ENCODE measurements at regions not wholly inside any gene's neighbourhood (a gene's known extent, or its start where the extent isn't known, plus 50 kb on each side); places are given as distances from the start of the nearest gene placed in this dataset.

- Histone ChIP-seq H3K4me1 (peaks cover 0 to 2% (median 0%) of the 10 kb centered on the region in 4 donors), H3K36me3 (no peaks in the 10 kb centered on the region), H3K27me3 (peaks cover 3% of the 10 kb centered on the region), H3K27ac (no peak overlapping the region), H3K4me3 (no peak overlapping the region), H3K9me3 (no peaks in the 10 kb centered on the region)
- TF ChIP-seq EP300 (IDR thresholded peaks at IDR 0.05; ENCODE audit: low read depth) (no peak), POLR2AphosphoS5 (IDR thresholded peaks at IDR 0.05) (no peak), CTCF (IDR thresholded peaks at IDR 0.05) (no peak), POLR2A (IDR thresholded peaks at IDR 0.05) (no peak)
- intact Hi-C loops (cut with DNase I; ENCODE audit: low total_unique reads) = loop anchor here (5.0 kb wide), 1 partner anchor 162 kb away; no protein-coding TSS in a partner anchor
- in situ Hi-C loops (cut with MboI; ENCODE audit: low pct_ligation_motif_present in 1 of 4, low pct_unique_long_range_greater_than_20kb in 1 of 4, low sequenced_read_pairs in 3 of 4) = loop anchor here (5.0 to 10.0 kb wide), 4 partner anchors 150 to 160 kb away; no protein-coding TSS in a partner anchor
- 85 to 86% methylated on average over 3 of the region's 3 CpGs for WGBS, 2 donors (ENCODE audit: low coverage in 1 of 2)
- no peak for DNase-seq
Measured at GRCh38 chr15:94164971-94165370, 66.4 kb upstream of the MCTP2 start.

- 46 to 48% methylated on average over 10 of the region's 10 CpGs for WGBS, 2 donors (ENCODE audit: low coverage in 1 of 2)
- intact Hi-C loops (cut with DNase I; ENCODE audit: low total_unique reads) = no loop called here
- in situ Hi-C loops (cut with MboI; ENCODE audit: low pct_ligation_motif_present in 1 of 4, low pct_unique_long_range_greater_than_20kb in 1 of 4, low sequenced_read_pairs in 3 of 4) = loop anchor here in 3 of 4 donors (5.0 to 10.0 kb wide), 3 partner anchors 150 to 160 kb away; no protein-coding TSS in a partner anchor
- no peak overlapping the region for H3K4me3 ChIP-seq
- H3K4me1 ChIP-seq = peaks cover 0 to 2% (median 0%) of the 10 kb centered on the region in 4 donors
- TF ChIP-seq POLR2A (IDR thresholded peaks at IDR 0.05) (no peak), CTCF (IDR thresholded peaks at IDR 0.05) (peak; percentile 84 to 93 (median 87))
- peak; percentile 63 for DNase-seq
- H3K36me3 ChIP-seq = no peaks in the 10 kb centered on the region
- H3K9me3 ChIP-seq = no peaks in the 10 kb centered on the region
- peaks cover 3% of the 10 kb centered on the region for H3K27me3 ChIP-seq
- H3K27ac ChIP-seq = no peak overlapping the region
Measured at GRCh38 chr15:94164202-94164807, 67.1 kb upstream of the MCTP2 start.

- Histone ChIP-seq H3K27ac (no peak overlapping the region), H3K36me3 (no peaks in the 10 kb centered on the region), H3K27me3 (peaks cover 3% of the 10 kb centered on the region), H3K9me3 (no peaks in the 10 kb centered on the region), H3K4me3 (no peak overlapping the region), H3K4me1 (peaks cover 0 to 2% (median 0%) of the 10 kb centered on the region in 4 donors)
- WGBS, 2 donors (ENCODE audit: low coverage in 1 of 2) = 90 to 94% methylated on average over 5 of the region's 5 CpGs
- intact Hi-C loops (cut with DNase I; ENCODE audit: low total_unique reads) (no loop called here), in situ Hi-C loops (cut with MboI; ENCODE audit: low pct_ligation_motif_present in 1 of 4, low pct_unique_long_range_greater_than_20kb in 1 of 4, low sequenced_read_pairs in 3 of 4) (loop anchor here in 3 of 4 donors (5.0 to 10.0 kb wide), 3 partner anchors 152 to 162 kb away; no protein-coding TSS in a partner anchor)
- no peak for DNase-seq
- TF ChIP-seq POLR2A (IDR thresholded peaks at IDR 0.05) (no peak), EP300 (IDR thresholded peaks at IDR 0.05; ENCODE audit: low read depth) (no peak), POLR2AphosphoS5 (IDR thresholded peaks at IDR 0.05) (no peak), CTCF (IDR thresholded peaks at IDR 0.05) (no peak)
Measured at GRCh38 chr15:94162939-94163338, 68.4 kb upstream of the MCTP2 start.

GRCh38 chr15:94154255-94154654 lies 77.1 kb upstream of the MCTP2 start:
- WGBS, 2 donors (ENCODE audit: low coverage in 1 of 2) = 70 to 83% methylated on average over 3 of the region's 3 CpGs
- no peak for DNase-seq
- intact Hi-C loops (cut with DNase I; ENCODE audit: low total_unique reads) = no loop called here
- H3K4me3 ChIP-seq = no peak overlapping the region
- no peaks in the 10 kb centered on the region for H3K4me1 ChIP-seq
- TF ChIP-seq EP300 (IDR thresholded peaks at IDR 0.05; ENCODE audit: low read depth) (no peak), POLR2AphosphoS5 (IDR thresholded peaks at IDR 0.05) (no peak), POLR2A (IDR thresholded peaks at IDR 0.05) (no peak), CTCF (IDR thresholded peaks at IDR 0.05) (no peak)
- H3K27ac ChIP-seq = no peak overlapping the region
- no peaks in the 10 kb centered on the region for H3K36me3 ChIP-seq
- in situ Hi-C loops (cut with MboI; ENCODE audit: low pct_ligation_motif_present in 1 of 4, low pct_unique_long_range_greater_than_20kb in 1 of 4, low sequenced_read_pairs in 3 of 4) = no loop called here
- no peaks in the 10 kb centered on the region for H3K27me3 ChIP-seq
- no peaks in the 10 kb centered on the region for H3K9me3 ChIP-seq
